ENCODE measurements at regions not wholly inside any gene's neighbourhood (a gene's known extent, or its start where the extent isn't known, plus 50 kb on each side); places are given as distances from the start of the nearest gene placed in this dataset.

GRCh38 chr9:30504502-30504905 is 1879.9 kb upstream of the ACO1 start:
- TF ChIP-seq SMC3 (IDR thresholded peaks at IDR 0.05; ENCODE audit: borderline replicate concordance, low read length) (no peak), POLR2AphosphoS2 (IDR thresholded peaks at IDR 0.05; ENCODE audit: low read depth, low read length) (no peak), BCL3 (IDR thresholded peaks at IDR 0.05; ENCODE audit: borderline replicate concordance, insufficient read depth, low read depth, low read length, poor library complexity, severe bottlenecking) (no peak), RAD21 (IDR thresholded peaks at IDR 0.05; ENCODE audit: insufficient read depth, low read depth, low read length) (no peak), CBFB (IDR thresholded peaks at IDR 0.05; ENCODE audit: low read depth) (no peak)
- TF ChIP-seq, protein P1, sequence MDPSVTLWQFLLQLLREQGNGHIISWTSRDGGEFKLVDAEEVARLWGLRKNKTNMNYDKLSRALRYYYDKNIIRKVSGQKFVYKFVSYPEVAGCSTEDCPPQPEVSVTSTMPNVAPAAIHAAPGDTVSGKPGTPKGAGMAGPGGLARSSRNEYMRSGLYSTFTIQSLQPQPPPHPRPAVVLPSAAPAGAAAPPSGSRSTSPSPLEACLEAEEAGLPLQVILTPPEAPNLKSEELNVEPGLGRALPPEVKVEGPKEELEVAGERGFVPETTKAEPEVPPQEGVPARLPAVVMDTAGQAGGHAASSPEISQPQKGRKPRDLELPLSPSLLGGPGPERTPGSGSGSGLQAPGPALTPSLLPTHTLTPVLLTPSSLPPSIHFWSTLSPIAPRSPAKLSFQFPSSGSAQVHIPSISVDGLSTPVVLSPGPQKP (IDR thresholded peaks at IDR 0.05; ENCODE audit: low read depth, low read length), result no peak
- TF ChIP-seq, protein P2, sequence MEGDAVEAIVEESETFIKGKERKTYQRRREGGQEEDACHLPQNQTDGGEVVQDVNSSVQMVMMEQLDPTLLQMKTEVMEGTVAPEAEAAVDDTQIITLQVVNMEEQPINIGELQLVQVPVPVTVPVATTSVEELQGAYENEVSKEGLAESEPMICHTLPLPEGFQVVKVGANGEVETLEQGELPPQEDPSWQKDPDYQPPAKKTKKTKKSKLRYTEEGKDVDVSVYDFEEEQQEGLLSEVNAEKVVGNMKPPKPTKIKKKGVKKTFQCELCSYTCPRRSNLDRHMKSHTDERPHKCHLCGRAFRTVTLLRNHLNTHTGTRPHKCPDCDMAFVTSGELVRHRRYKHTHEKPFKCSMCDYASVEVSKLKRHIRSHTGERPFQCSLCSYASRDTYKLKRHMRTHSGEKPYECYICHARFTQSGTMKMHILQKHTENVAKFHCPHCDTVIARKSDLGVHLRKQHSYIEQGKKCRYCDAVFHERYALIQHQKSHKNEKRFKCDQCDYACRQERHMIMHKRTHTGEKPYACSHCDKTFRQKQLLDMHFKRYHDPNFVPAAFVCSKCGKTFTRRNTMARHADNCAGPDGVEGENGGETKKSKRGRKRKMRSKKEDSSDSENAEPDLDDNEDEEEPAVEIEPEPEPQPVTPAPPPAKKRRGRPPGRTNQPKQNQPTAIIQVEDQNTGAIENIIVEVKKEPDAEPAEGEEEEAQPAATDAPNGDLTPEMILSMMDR (IDR thresholded peaks at IDR 0.05 in 2 of 3, conservative IDR thresholded peaks at IDR 0.05 in 1 of 3; ENCODE audit: control insufficient read depth in 2 of 3, extremely low read depth in 1 of 3, insufficient read depth in 1 of 3, low read depth in 3 of 3, low read length in 3 of 3), result no peak
- TF ChIP-seq, protein P3, sequence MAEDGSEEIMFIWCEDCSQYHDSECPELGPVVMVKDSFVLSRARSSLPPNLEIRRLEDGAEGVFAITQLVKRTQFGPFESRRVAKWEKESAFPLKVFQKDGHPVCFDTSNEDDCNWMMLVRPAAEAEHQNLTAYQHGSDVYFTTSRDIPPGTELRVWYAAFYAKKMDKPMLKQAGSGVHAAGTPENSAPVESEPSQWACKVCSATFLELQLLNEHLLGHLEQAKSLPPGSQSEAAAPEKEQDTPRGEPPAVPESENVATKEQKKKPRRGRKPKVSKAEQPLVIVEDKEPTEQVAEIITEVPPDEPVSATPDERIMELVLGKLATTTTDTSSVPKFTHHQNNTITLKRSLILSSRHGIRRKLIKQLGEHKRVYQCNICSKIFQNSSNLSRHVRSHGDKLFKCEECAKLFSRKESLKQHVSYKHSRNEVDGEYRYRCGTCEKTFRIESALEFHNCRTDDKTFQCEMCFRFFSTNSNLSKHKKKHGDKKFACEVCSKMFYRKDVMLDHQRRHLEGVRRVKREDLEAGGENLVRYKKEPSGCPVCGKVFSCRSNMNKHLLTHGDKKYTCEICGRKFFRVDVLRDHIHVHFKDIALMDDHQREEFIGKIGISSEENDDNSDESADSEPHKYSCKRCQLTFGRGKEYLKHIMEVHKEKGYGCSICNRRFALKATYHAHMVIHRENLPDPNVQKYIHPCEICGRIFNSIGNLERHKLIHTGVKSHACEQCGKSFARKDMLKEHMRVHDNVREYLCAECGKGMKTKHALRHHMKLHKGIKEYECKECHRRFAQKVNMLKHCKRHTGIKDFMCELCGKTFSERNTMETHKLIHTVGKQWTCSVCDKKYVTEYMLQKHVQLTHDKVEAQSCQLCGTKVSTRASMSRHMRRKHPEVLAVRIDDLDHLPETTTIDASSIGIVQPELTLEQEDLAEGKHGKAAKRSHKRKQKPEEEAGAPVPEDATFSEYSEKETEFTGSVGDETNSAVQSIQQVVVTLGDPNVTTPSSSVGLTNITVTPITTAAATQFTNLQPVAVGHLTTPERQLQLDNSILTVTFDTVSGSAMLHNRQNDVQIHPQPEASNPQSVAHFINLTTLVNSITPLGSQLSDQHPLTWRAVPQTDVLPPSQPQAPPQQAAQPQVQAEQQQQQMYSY (CRISPR knock-in tag; IDR thresholded peaks at IDR 0.05), result no peak
